Natural killer cell (primary cell): ENCODE measurements at regions not wholly inside any gene's neighbourhood (a gene's known extent, or its start where the extent isn't known, plus 50 kb on each side); places are given as distances from the start of the nearest gene placed in this dataset.

Source experiments
- ATAC-seq, 3 donors: fragments of 150-1000 bp in 2 of 3; fragments of 200-7000 bp in 1 of 3; cut with Tn5 transposase; 1 replicate in 1 of 3; 2 replicates in 2 of 3; pipeline ENCODE4 v1.10.0; 2021; ENCODE audit warnings: mild to moderate bottlenecking in 2 of 3, moderate library complexity in 2 of 3
- DNase-seq, 2 donors: peaks; one replicate each; pipeline versions ENCODE4 v3.0.0 to v3.0.0-alpha.2; 2013 to 2021; ENCODE audit warnings: mixed read lengths in 1 of 2
- H3K27ac ChIP-seq: one replicate; pipeline ENCODE4 v1.5.1; 2013; ENCODE audit warnings: mild to moderate bottlenecking, low read length
- H3K27me3 ChIP-seq: one replicate; pipeline ENCODE4 v1.6.1; 2013; ENCODE audit warnings: low read length; ENCODE audit not compliant: control insufficient read depth, insufficient read depth
- H3K36me3 ChIP-seq: one replicate; pipeline ENCODE4 v1.6.1; 2013; ENCODE audit warnings: low read length; ENCODE audit not compliant: control insufficient read depth, insufficient read depth
- H3K4me1 ChIP-seq: one replicate; pipeline ENCODE4 v1.6.1; 2013; ENCODE audit warnings: low read length; ENCODE audit not compliant: control insufficient read depth, insufficient read depth
- H3K4me3 ChIP-seq: one replicate; pipeline ENCODE4 v1.5.1; 2013; ENCODE audit warnings: low read length
- H3K9me3 ChIP-seq: one replicate; pipeline ENCODE4 v1.6.1; 2013; ENCODE audit warnings: low read length; ENCODE audit not compliant: control insufficient read depth, insufficient read depth
- H3K27ac Mint-ChIP-seq, 2 donors: one replicate each; pipeline ENCODE4 v1.8.0; 2022; ENCODE audit warnings: mild to moderate bottlenecking in 2 of 2, mixed read lengths in 2 of 2, moderate library complexity in 1 of 2
- H3K27me3 Mint-ChIP-seq, 2 donors: one replicate each; pipeline ENCODE4 v1.8.0; 2022; ENCODE audit warnings: low read depth in 2 of 2, mixed read lengths in 2 of 2
- H3K36me3 Mint-ChIP-seq: one replicate; pipeline ENCODE4 v1.8.0; 2022; ENCODE audit warnings: mixed read lengths
- H3K4me1 Mint-ChIP-seq, 2 donors: one replicate each; pipeline ENCODE4 v1.8.0; 2022; ENCODE audit warnings: mixed read lengths in 2 of 2
- H3K4me3 Mint-ChIP-seq: one replicate; pipeline ENCODE4 v1.8.0; 2022; ENCODE audit warnings: mild to moderate bottlenecking, moderate library complexity, mixed read lengths
- H3K9me3 Mint-ChIP-seq, 2 donors: one replicate each; pipeline ENCODE4 v1.8.0; 2022; ENCODE audit warnings: mixed read lengths in 2 of 2
- WGBS: methylation state at CpG from one replicate; pipeline ENCODE4 v1.1.7; 2013; ENCODE audit warnings: missing lambda C conversion rate; ENCODE audit not compliant: insufficient coverage; 5-methylcytosine and 5-hydroxymethylcytosine counted together
- intact Hi-C: fragments of 100-400 bp; cut with micrococcal nuclease; formaldehyde crosslinking; loops from one replicate; pipeline ENCODE4 v1.14.2; 2022
- TF ChIP-seq, protein P1 (sequence below): fragments of 200-600 bp; IDR thresholded peaks from one replicate; pipeline ENCODE4 v1.8.0; 2022; ENCODE audit warnings: antibody characterized with exemption

- Histone ChIP-seq H3K36me3 (no peaks in the 10 kb centered on the region), H3K9me3 (no peaks in the 10 kb centered on the region), H3K4me3 (no peak overlapping the region), H3K4me1 (peaks cover 7% of the 10 kb centered on the region), H3K27ac (no peak overlapping the region), H3K27me3 (no peaks in the 10 kb centered on the region)
- H3K36me3 Mint-ChIP-seq, result no peaks in the 10 kb centered on the region
- peaks cover 2% of the 10 kb centered on the region in 2 donors for H3K4me1 Mint-ChIP-seq
- 82% methylated on average over 19 of the region's 19 CpGs for WGBS
- peaks cover 9 to 36% of the 10 kb centered on the region in 2 donors for H3K27me3 Mint-ChIP-seq
- DNase-seq (no peak), ATAC-seq (no peak)
- intact Hi-C loops, result no loop called here
- no peak overlapping the region for H3K27ac Mint-ChIP-seq
- H3K9me3 Mint-ChIP-seq, result no peaks in the 10 kb centered on the region
- TF ChIP-seq, protein P1, sequence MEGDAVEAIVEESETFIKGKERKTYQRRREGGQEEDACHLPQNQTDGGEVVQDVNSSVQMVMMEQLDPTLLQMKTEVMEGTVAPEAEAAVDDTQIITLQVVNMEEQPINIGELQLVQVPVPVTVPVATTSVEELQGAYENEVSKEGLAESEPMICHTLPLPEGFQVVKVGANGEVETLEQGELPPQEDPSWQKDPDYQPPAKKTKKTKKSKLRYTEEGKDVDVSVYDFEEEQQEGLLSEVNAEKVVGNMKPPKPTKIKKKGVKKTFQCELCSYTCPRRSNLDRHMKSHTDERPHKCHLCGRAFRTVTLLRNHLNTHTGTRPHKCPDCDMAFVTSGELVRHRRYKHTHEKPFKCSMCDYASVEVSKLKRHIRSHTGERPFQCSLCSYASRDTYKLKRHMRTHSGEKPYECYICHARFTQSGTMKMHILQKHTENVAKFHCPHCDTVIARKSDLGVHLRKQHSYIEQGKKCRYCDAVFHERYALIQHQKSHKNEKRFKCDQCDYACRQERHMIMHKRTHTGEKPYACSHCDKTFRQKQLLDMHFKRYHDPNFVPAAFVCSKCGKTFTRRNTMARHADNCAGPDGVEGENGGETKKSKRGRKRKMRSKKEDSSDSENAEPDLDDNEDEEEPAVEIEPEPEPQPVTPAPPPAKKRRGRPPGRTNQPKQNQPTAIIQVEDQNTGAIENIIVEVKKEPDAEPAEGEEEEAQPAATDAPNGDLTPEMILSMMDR, result no peak
- no peak overlapping the region for H3K4me3 Mint-ChIP-seq
Observed at GRCh38 chr6:166770216-166771116, 143.4 kb upstream of the RPS6KA2 start.

- Mint-ChIP-seq H3K4me3 (no peak overlapping the region), H3K27ac (no peak overlapping the region), H3K27me3 (peaks cover 3 to 32% of the 10 kb centered on the region in 2 donors), H3K36me3 (no peaks in the 10 kb centered on the region), H3K4me1 (no peaks in the 10 kb centered on the region), H3K9me3 (no peaks in the 10 kb centered on the region)
- intact Hi-C loops, result no loop called here
- no peaks in the 10 kb centered on the region for H3K36me3 ChIP-seq
- no peak overlapping the region for H3K27ac ChIP-seq
- WGBS, result 95% methylated on average over 7 of the region's 7 CpGs
- no peaks in the 10 kb centered on the region for H3K27me3 ChIP-seq
- ATAC-seq (no peak), DNase-seq (no peak)
- H3K4me3 ChIP-seq, result no peak overlapping the region
- no peaks in the 10 kb centered on the region for H3K4me1 ChIP-seq
- H3K9me3 ChIP-seq, result no peaks in the 10 kb centered on the region
- TF ChIP-seq, protein P1, result no peak
Observed at GRCh38 chr6:166769648-166770047, 142.6 kb upstream of the RPS6KA2 start.

DNA sequence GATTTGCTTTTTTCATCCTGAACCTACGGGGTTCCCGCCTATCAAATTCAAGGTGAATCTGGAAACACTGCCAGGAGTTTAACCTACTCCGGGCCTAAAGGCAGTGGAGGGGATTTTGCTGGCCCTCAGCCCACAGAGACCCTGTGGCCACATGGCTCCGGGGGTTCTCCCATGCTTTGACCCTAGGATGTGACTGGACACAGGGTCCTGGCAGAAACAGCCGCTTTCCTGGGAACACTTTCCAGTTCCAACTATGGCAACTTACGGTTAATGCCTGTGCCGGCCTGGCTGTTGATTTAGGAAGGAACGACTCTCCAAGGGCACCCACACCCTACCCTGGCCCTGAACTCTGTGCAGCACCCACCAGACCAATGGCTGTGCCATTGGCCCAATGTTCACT, 141.7 kb upstream of the RPS6KA2 start:
- no peak for ATAC-seq
- Histone ChIP-seq H3K4me1 (no peaks in the 10 kb centered on the region), H3K27ac (no peak overlapping the region), H3K27me3 (no peaks in the 10 kb centered on the region), H3K4me3 (no peak overlapping the region), H3K36me3 (no peaks in the 10 kb centered on the region), H3K9me3 (no peaks in the 10 kb centered on the region)
- no peak for DNase-seq
- H3K4me3 Mint-ChIP-seq, result no peak overlapping the region
- H3K9me3 Mint-ChIP-seq, result no peaks in the 10 kb centered on the region
- no peaks in the 10 kb centered on the region for H3K4me1 Mint-ChIP-seq
- TF ChIP-seq, protein P1, result no peak
- H3K27ac Mint-ChIP-seq, result no peak overlapping the region
- WGBS, result 97% methylated on average over 8 of the region's 8 CpGs
- no peaks in the 10 kb centered on the region for H3K36me3 Mint-ChIP-seq
- peaks cover 6 to 36% of the 10 kb centered on the region in 2 donors for H3K27me3 Mint-ChIP-seq
- intact Hi-C loops, result no loop called here
